ENCODE measurements at regions not wholly inside any gene's neighbourhood (a gene's known extent, or its start where the extent isn't known, plus 50 kb on each side); places are given as distances from the start of the nearest gene placed in this dataset.

DNA sequence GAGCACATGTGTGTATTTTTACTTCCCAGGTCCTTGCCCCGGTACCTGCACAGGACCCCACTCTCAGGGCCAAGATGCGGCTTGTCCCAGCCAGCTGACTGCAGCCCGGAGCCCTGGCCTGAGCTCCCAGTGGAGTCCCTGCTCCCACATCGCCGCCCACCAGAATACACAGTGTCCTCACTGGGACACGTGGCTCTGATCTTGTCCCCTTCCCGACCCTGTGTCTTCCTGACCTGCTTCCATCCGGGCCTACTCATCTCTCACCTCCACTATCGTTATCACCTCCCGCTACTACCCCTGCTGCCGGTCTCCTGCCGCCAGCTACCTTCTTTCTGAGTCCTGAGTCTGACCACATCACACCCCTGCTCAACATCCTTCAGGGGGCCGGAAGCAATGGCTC is 146.3 kb upstream of the CHST15 start:
- no peak for DNase-seq (ENCODE audit: low read depth)
- no peak for TF ChIP-seq CTCF (conservative IDR thresholded peaks at IDR 0.05; ENCODE audit: low read depth, low read length)
- H3K4me3 ChIP-seq (ENCODE audit: low read depth, low read length), result no peak overlapping the region

- DNase-seq (ENCODE audit: low read depth), result no peak
- TF ChIP-seq CTCF (conservative IDR thresholded peaks at IDR 0.05; ENCODE audit: low read depth, low read length), result no peak
- H3K4me3 ChIP-seq (ENCODE audit: low read depth, low read length), result no peak overlapping the region
Measured at GRCh38 chr10:124239134-124239533, 145.7 kb upstream of the CHST15 start.

- no peak for DNase-seq (ENCODE audit: low read depth)
- no peak overlapping the region for H3K4me3 ChIP-seq (ENCODE audit: low read depth, low read length)
- TF ChIP-seq CTCF (conservative IDR thresholded peaks at IDR 0.05; ENCODE audit: low read depth, low read length), result no peak
Measured at GRCh38 chr10:124238367-124238766, 145.0 kb upstream of the CHST15 start.

- H3K4me3 ChIP-seq (ENCODE audit: low read depth, low read length), result no peak overlapping the region
- TF ChIP-seq CTCF (conservative IDR thresholded peaks at IDR 0.05; ENCODE audit: low read depth, low read length), result no peak
- no peak for DNase-seq (ENCODE audit: low read depth)
Measured at GRCh38 chr10:124237282-124237961, 144.0 kb upstream of the CHST15 start.

DNA sequence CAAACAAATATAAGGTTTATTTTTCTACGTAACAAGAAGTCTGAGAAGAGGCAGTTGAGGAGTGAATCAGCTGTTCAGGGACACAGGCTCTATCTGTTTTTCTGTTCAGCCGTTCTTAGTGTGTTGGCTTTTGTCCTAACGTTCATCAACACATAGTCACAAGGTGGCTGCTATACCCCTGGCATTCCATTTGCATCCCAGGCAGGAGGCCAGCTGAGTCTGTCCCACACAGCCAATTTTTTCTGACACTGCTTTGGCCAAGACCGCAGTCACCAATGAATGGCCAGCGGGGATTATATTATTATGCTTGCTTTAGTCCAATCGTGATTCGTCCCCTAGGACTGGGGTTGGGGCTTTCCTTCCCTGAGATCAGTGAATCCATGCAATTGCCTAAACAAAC is 143.4 kb upstream of the CHST15 start:
- H3K4me3 ChIP-seq (ENCODE audit: low read depth, low read length), result no peak overlapping the region
- no peak for DNase-seq (ENCODE audit: low read depth)
- no peak for TF ChIP-seq CTCF (conservative IDR thresholded peaks at IDR 0.05; ENCODE audit: low read depth, low read length)

- H3K4me3 ChIP-seq (ENCODE audit: low read depth, low read length), result no peak overlapping the region
- TF ChIP-seq CTCF (conservative IDR thresholded peaks at IDR 0.05; ENCODE audit: low read depth, low read length), result no peak
- no peak for DNase-seq (ENCODE audit: low read depth)
Measured at GRCh38 chr10:124236136-124236535, 142.7 kb upstream of the CHST15 start.

DNA sequence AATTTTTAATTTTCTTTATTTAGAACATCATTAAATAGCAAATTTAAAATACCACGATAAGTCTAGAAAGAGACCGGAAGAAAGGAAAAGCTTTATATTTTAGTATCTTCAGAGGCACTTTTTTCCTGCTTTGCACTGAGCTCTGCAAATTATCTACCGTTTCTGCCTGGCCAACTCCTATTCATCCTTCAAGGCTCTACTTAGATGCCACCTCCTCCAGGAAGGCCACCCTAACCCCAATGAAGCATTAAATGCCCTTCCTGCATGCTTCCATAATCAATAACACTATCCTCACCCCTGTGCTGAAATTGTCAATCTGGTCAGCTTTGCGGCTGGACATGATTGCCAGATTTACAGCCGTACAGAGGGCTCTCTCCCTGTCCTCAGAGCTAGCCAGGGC is 141.8 kb upstream of the CHST15 start:
- no peak overlapping the region for H3K4me3 ChIP-seq (ENCODE audit: low read depth, low read length)
- no peak for TF ChIP-seq CTCF (conservative IDR thresholded peaks at IDR 0.05; ENCODE audit: low read depth, low read length)
- DNase-seq (ENCODE audit: low read depth), result no peak

Measured in choroid plexus epithelial cell (primary cell).